ENCODE measurements at regions not wholly inside any gene's neighbourhood (a gene's known extent, or its start where the extent isn't known, plus 50 kb on each side); places are given as distances from the start of the nearest gene placed in this dataset.

DNA sequence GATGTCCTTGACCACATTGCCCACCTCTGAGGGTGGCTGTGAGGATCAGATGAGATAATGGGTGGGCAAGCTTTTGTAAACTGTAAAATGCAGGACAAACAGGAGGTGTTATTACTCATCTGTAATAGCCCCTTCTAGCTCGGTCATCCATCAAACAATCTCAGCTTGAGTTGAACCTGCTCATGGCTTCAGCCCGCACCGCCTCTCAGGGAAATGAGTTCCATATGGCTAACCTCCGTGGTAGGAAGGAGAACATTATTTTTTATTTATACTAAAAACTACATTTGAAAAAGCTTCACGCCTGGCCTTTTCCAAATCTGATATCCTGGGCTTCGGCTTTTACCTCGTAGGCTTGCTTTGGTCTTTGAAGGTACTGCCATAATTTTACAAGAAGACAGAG, 116.2 kb upstream of the USP24 start:
- no peak for TF ChIP-seq POLR2AphosphoS5 (IDR thresholded peaks at IDR 0.05; ENCODE audit: borderline replicate concordance, low read depth, low read length)
- TF ChIP-seq EZH2 (IDR thresholded peaks at IDR 0.05), result no peak
- no peak for TF ChIP-seq FOXP2 (optimal IDR thresholded peaks at IDR 0.05; ENCODE audit: control extremely low read depth, extremely low read length, insufficient read depth)
